WTC11 (cell line): ENCODE measurements at regions not wholly inside any gene's neighbourhood (a gene's known extent, or its start where the extent isn't known, plus 50 kb on each side); places are given as distances from the start of the nearest gene placed in this dataset.

Experiments used
- ATF1 ChIP-seq: sonication (generic); formaldehyde crosslinking; IDR thresholded peaks from 2 replicates; pipeline ENCODE4 v1.8.1; 2023; ENCODE audit warnings: mild to moderate bottlenecking, moderate library complexity, missing genetic modification reagents
- CREM ChIP-seq: sonication (generic); formaldehyde crosslinking; IDR thresholded peaks from 2 replicates; pipeline ENCODE4 v1.8.1; 2022; ENCODE audit warnings: mild to moderate bottlenecking, missing genetic modification reagents, moderate library complexity
- ELF4 ChIP-seq: sonication (generic); formaldehyde crosslinking; IDR thresholded peaks from 2 replicates; pipeline ENCODE4 v1.8.1; 2022; ENCODE audit warnings: low read depth, mild to moderate bottlenecking, moderate library complexity, missing genetic modification reagents
- EMX1 ChIP-seq: fragments of 250-450 bp; sonication (Bioruptor Pico); IDR thresholded peaks from 2 replicates; pipeline ENCODE4 v1.8.0; 2021; ENCODE audit warnings: mild to moderate bottlenecking
- ETV6 ChIP-seq: sonication (generic); formaldehyde crosslinking; IDR thresholded peaks from 2 replicates; pipeline ENCODE4 v1.8.1; 2022; ENCODE audit warnings: mild to moderate bottlenecking, missing genetic modification reagents
- KAT7 ChIP-seq: sonication (generic); formaldehyde crosslinking; IDR thresholded peaks from 2 replicates; pipeline ENCODE4 v1.8.1; 2023; ENCODE audit warnings: missing genetic modification reagents, mild to moderate bottlenecking, borderline replicate concordance
- NFYB ChIP-seq: sonication (generic); formaldehyde crosslinking; conservative IDR thresholded peaks from 2 replicates; pipeline ENCODE4 v1.8.0; 2022; ENCODE audit warnings: low read depth, missing genetic modification reagents
- TEAD4 ChIP-seq: sonication (generic); formaldehyde crosslinking; IDR thresholded peaks from 2 replicates; pipeline ENCODE4 v1.8.0; 2022; ENCODE audit warnings: mild to moderate bottlenecking, missing genetic modification reagents
- TF ChIP-seq, protein P1 (sequence below): fragments of 200-600 bp; IDR thresholded peaks from 2 replicates; pipeline ENCODE4 v1.8.0; 2022; ENCODE audit warnings: antibody characterized with exemption
- TF ChIP-seq, protein P2 (sequence below): sonication (generic); formaldehyde crosslinking; conservative IDR thresholded peaks from 2 replicates; pipeline ENCODE4 v1.8.1; 2022; ENCODE audit warnings: mild to moderate bottlenecking, missing genetic modification reagents
- TF ChIP-seq, protein P3 (sequence below): sonication (generic); formaldehyde crosslinking; IDR thresholded peaks from 2 replicates; pipeline ENCODE4 v1.8.0; 2022; ENCODE audit warnings: mild to moderate bottlenecking, missing genetic modification reagents
- TF ChIP-seq, protein P4 (sequence below): sonication (generic); formaldehyde crosslinking; IDR thresholded peaks from 2 replicates; pipeline ENCODE4 v1.8.1; 2022; ENCODE audit warnings: low read depth, missing genetic modification reagents, borderline replicate concordance
- TF ChIP-seq, protein P5 (sequence below): sonication (generic); formaldehyde crosslinking; IDR thresholded peaks from 2 replicates; pipeline ENCODE4 v1.8.0; 2022; ENCODE audit warnings: mild to moderate bottlenecking, missing genetic modification reagents

DNA sequence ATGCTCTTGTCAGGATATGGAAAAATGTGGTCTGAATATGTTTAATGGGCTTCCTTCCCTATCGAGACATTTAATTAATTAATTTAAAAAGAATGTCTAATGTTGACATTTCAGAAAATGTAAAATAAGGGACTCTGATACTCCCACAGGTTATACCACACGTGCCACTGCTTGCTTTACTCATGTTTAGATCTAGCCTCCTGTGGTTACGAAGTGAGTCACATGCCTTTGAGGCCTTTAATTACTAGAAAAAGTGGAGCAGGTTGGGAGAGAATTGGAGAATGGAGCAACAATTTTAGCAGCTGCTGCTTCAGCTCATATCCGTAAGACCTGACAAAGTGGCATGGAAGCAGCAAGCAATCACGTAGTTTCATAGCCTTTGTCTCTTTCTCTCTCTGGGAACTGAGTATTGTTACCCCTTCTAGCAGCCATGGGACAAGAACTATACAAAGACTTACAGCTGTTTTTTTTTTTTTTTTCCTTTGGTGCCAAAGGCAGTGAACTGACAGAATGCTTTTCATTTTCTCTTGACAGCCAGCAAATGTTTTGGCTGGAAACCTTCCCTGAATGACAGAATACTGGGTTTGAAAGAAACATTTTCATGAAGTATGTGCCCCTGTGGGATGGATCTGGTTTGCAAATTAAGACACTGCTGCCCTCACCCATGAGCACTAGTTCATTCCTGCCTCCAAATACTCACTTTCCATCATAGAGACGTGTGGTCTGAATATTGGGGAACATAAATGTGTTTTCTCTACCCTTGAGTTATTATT, 355.1 kb upstream of the PABPC5 start:
- TF ChIP-seq CREM: no peak
- TF ChIP-seq ELF4 (CRISPR knock-in tag): no peak
- no peak for TF ChIP-seq ETV6 (CRISPR knock-in tag)
- TF ChIP-seq, protein P1, sequence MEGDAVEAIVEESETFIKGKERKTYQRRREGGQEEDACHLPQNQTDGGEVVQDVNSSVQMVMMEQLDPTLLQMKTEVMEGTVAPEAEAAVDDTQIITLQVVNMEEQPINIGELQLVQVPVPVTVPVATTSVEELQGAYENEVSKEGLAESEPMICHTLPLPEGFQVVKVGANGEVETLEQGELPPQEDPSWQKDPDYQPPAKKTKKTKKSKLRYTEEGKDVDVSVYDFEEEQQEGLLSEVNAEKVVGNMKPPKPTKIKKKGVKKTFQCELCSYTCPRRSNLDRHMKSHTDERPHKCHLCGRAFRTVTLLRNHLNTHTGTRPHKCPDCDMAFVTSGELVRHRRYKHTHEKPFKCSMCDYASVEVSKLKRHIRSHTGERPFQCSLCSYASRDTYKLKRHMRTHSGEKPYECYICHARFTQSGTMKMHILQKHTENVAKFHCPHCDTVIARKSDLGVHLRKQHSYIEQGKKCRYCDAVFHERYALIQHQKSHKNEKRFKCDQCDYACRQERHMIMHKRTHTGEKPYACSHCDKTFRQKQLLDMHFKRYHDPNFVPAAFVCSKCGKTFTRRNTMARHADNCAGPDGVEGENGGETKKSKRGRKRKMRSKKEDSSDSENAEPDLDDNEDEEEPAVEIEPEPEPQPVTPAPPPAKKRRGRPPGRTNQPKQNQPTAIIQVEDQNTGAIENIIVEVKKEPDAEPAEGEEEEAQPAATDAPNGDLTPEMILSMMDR: no peak
- TF ChIP-seq, protein P2, sequence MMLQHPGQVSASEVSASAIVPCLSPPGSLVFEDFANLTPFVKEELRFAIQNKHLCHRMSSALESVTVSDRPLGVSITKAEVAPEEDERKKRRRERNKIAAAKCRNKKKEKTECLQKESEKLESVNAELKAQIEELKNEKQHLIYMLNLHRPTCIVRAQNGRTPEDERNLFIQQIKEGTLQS (CRISPR knock-in tag): no peak
- TF ChIP-seq KAT7 (CRISPR knock-in tag): no peak
- TF ChIP-seq, protein P3, sequence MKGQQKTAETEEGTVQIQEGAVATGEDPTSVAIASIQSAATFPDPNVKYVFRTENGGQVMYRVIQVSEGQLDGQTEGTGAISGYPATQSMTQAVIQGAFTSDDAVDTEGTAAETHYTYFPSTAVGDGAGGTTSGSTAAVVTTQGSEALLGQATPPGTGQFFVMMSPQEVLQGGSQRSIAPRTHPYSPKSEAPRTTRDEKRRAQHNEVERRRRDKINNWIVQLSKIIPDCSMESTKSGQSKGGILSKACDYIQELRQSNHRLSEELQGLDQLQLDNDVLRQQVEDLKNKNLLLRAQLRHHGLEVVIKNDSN (CRISPR knock-in tag): no peak
- TF ChIP-seq, protein P4, sequence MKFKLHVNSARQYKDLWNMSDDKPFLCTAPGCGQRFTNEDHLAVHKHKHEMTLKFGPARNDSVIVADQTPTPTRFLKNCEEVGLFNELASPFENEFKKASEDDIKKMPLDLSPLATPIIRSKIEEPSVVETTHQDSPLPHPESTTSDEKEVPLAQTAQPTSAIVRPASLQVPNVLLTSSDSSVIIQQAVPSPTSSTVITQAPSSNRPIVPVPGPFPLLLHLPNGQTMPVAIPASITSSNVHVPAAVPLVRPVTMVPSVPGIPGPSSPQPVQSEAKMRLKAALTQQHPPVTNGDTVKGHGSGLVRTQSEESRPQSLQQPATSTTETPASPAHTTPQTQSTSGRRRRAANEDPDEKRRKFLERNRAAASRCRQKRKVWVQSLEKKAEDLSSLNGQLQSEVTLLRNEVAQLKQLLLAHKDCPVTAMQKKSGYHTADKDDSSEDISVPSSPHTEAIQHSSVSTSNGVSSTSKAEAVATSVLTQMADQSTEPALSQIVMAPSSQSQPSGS (CRISPR knock-in tag): no peak
- TF ChIP-seq ATF1 (CRISPR knock-in tag): no peak
- TF ChIP-seq, protein P5, sequence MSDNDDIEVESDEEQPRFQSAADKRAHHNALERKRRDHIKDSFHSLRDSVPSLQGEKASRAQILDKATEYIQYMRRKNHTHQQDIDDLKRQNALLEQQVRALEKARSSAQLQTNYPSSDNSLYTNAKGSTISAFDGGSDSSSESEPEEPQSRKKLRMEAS (CRISPR knock-in tag): no peak
- TF ChIP-seq TEAD4 (CRISPR knock-in tag): no peak
- no peak for TF ChIP-seq EMX1 (CRISPR knock-in tag)
- TF ChIP-seq NFYB (CRISPR knock-in tag): no peak
